ENCODE measurements at regions not wholly inside any gene's neighbourhood (a gene's known extent, or its start where the extent isn't known, plus 50 kb on each side); places are given as distances from the start of the nearest gene placed in this dataset.
"Not testable (repeated sequence)": the region's sequence is repeated elsewhere in the genome, so short reads cannot be mapped to it uniquely, and the experiment has no call there.

- no peak for DNase-seq
Observed at GRCh38 chr6:169099411-169100202, 154.0 kb downstream of the THBS2 start.

GRCh38 chr6:169098651-169099050, 155.0 kb downstream of the THBS2 start:
- DNase-seq: not testable (repeated sequence)

DNA sequence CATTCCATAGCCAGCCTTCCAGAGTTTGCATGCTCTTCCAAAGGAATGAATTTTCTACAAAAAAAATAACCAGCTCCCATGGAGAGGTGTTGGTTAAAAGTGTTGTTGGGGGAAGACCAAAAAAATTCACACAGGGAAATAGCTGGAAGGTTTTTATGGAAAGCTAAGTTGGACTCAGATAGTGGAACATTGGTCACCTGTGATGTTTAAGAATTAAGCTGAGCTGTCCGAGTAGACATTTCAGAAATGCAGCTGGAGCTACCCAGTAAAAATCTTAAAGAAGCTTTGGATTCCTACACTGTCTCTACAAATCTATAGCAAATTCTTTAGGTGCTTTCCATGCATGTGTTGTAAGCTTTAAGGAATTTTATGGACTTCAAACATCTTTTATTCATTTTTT, 155.5 kb downstream of the THBS2 start:
- peak; percentile 51 for DNase-seq

GRCh38 chr6:169097381-169097959, 156.2 kb downstream of the THBS2 start:
- DNase-seq: peak; percentile 93

GRCh38 chr6:169096388-169096787, 157.3 kb downstream of the THBS2 start:
- DNase-seq: no peak

DNA sequence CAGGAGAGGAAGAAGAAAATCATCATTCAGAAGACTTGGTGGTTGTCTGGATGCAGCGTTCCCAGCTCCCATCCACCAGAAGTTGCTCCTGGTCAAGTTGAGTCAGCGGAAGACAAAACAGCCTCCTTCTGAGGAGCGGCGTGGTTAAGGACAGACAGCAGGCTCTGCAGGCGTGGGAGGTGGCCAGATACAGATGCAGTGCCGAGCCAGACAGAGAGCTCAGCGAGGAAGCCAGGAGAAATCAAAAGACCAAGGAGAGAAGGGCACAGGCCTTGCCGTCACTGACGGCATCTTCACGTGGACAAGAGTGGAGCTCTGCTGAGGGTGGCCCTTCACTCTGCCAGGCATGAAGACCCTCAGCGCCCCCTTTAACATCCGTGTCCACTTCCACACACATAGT, 158.5 kb downstream of the THBS2 start:
- DNase-seq: no peak

- no peak for DNase-seq
Observed at GRCh38 chr6:169094552-169094950, 159.1 kb downstream of the THBS2 start.

- DNase-seq: no peak
Observed at GRCh38 chr6:169093770-169094551, 159.7 kb downstream of the THBS2 start.

- no peak for DNase-seq
Observed at GRCh38 chr6:169093066-169093723, 160.5 kb downstream of the THBS2 start.

- no peak for DNase-seq
Observed at GRCh38 chr6:169092375-169092774, 161.3 kb downstream of the THBS2 start.

DNA sequence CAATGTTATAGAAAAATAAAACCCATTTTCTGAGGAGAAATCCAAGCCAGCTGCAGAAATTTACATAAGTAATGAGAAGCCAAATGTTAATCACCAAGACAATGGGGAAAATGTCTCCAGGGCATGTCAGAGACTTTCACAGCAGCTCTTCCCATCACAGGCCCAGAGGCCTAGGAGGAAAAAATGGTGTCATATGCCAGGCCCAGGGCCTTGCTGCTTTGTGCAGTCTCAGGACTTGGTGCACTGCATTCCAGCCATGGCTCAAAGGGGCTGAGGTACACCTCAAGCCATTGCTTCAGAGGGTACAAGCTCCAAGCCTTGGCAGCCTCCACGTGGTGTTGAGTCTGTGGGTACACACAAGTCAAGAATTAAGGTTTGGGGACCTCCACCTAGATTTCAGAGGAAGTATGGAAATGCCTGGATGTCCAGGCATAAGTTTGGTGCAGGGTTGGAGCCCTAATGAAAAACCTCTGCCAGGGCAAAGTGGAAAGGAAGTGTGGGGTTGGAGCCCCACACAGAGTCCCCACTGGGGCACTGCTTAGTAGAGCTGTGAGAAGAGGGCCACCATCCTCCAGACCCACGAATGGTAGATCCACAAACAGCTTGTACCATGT, 163.0 kb downstream of the THBS2 start:
- DNase-seq: not testable (repeated sequence)

DNA sequence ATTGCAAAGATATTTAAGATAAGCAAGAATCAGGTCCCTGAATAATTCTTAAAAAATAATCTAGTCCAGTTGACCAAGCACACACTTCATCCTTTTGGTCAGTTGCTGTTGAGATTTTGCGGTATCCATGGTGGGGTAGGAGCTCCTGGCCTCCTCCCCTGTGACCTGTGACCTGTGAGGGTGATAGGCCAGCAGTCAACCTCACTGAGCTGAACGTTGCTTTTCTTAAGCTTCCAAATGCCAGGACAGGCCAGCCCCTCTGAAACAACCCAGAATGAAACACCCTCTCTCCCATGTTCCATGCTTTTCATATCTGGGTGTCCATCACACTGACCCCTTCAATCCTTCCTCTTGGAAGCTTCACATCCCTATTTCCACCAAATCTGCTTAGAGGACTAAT, 164.9 kb downstream of the THBS2 start:
- DNase-seq: no peak

DNA sequence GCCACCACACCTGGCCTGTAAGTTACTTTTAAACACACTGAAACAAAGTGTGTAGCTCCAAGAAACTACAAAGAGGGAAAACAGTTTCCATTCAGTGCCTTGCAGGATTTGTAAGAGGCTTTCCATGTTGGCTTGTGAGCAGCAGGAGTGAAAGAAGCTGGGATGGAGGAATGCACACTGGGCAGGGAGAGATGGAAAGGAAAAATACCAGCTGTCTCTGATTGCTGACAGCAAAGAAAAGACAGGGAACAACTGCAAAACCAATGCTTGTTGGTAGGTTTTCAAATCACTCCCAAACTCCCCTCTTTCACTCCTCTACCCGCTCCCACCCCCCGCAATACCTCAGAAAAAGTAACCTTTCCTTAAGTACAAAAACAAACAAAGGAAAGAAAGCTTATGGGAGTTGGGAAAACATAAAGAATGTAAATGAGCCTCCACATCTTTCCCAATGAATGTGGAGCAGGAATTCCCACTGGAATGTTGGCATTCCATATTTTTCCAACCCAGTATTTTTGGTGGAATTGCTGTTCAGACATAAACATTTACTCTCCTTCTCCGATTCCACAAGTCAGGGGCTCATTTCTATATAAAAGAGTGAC, 166.1 kb downstream of the THBS2 start:
- DNase-seq: no peak

- not testable (repeated sequence) for DNase-seq
Observed at GRCh38 chr6:169086616-169087015, 167.0 kb downstream of the THBS2 start.

DNA sequence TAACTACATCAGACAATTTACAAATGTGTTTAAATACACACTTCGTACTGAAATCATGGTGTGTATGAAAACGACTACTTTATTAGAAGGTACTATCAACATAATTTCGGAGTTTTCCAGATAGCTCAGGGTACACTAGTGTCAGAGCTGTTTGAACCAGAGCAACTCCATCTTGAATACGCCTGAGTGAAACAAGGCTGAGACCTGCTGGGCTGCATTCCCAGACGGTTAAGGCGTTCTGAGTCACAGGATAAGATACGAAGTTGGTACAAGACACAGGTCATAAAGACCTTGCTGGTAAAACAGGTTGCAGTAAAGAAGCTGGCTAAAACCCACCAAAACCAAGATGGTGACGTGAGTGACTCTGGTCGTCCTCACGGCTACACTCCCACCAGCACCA, 167.6 kb downstream of the THBS2 start:
- DNase-seq: no peak

DNA sequence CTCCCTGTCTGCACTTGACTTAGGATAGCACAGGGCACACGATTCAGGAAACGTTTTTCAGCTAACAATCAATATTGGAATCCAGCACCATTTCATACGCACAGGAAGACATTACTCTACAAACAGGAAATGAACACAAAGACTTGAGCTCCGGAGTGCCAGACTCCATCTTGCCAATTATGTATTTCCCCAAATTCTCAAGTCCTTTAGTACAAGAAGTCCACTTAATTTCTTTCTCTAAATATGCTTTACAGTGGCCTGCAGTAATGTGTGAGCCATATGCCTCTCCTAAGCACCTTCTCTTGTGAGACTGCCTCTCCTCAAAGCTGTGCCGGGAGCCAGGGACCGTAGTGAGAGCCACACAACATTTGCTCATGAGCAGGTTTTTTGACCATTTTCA, 168.2 kb downstream of the THBS2 start:
- DNase-seq: no peak

- DNase-seq: not testable (repeated sequence)
Observed at GRCh38 chr6:169084557-169084956, 169.1 kb downstream of the THBS2 start.

- DNase-seq: no peak
Observed at GRCh38 chr6:169084067-169084466, 169.6 kb downstream of the THBS2 start.

DNA sequence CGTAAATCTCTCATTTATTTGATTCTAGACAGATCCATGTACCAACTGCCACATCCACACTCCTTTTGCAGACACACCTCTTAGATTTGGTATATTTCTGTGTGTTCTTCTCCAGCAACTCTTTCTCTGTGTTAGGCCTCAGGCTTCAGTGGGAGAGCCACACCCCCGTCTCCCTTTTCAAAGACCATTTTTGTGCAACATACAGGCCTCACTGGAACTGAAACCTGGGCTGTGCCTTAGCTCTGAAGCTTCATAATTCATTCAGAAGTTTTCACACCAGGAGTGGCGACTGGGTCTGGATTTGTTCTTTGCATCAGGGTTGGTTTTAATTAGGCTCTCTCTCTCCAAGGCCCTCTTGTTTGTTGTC, 170.2 kb downstream of the THBS2 start:
- DNase-seq: no peak

GRCh38 chr6:169082817-169083507, 170.7 kb downstream of the THBS2 start:
- DNase-seq: no peak

DNA sequence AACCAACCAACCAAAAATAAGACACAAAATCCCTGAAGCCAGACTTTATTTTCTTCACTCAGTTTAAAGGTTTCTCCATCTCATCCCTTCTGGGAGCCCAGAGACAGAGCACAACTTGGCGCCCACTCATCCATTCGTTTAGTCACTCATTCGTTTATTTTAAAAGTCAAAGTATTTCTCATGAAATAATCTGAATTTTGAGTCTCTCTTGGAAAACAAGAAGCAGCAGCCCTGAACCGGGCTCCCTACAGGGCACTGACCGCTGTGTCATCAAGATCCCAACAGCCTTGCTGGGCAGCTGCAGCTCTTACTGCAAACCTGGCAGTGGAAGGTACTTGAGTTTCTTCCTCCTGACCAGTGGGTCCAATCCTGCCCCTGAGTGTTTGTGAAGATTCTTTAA, 171.6 kb downstream of the THBS2 start:
- no peak for DNase-seq

GRCh38 chr6:169081248-169081647, 172.4 kb downstream of the THBS2 start:
- DNase-seq: no peak
